ENCODE measurements at regions not wholly inside any gene's neighbourhood (a gene's known extent, or its start where the extent isn't known, plus 50 kb on each side); places are given as distances from the start of the nearest gene placed in this dataset.

GRCh38 chr2:186977433-186978045, 128.6 kb upstream of the ZSWIM2 start (continued):
- TF ChIP-seq STAT5A (IDR thresholded peaks at IDR 0.05; ENCODE audit: borderline replicate concordance, low read length) (no peak), CBX3 (IDR thresholded peaks at IDR 0.05; ENCODE audit: borderline replicate concordance in 1 of 2, low read length in 2 of 2) (no peak), ZNF592 (IDR thresholded peaks at IDR 0.05) (no peak), ZNF583 (CRISPR knock-in tag; IDR thresholded peaks at IDR 0.05) (no peak), NBN (IDR thresholded peaks at IDR 0.05; ENCODE audit: low read depth) (no peak), CAMTA2 (CRISPR knock-in tag; conservative IDR thresholded peaks at IDR 0.05) (no peak), TCF3 (CRISPR knock-in tag; IDR thresholded peaks at IDR 0.05) (no peak), ZMIZ1 (IDR thresholded peaks at IDR 0.05; ENCODE audit: low read depth in 2 of 2, low read length in 2 of 2) (no peak), MAFK (IDR thresholded peaks at IDR 0.05; ENCODE audit: low read length) (no peak), FUS (optimal IDR thresholded peaks at IDR 0.05; ENCODE audit: low read depth, low read length) (no peak)

All from K562 (cell line).